WTC11 (cell line): ENCODE measurements at regions not wholly inside any gene's neighbourhood (a gene's known extent, or its start where the extent isn't known, plus 50 kb on each side); places are given as distances from the start of the nearest gene placed in this dataset.

Experiments used
- ATAC-seq: fragments of 200-7000 bp; cut with Tn5 transposase; 2 replicates; pipeline ENCODE4 v1.10.0; 2021; ENCODE audit warnings: mild to moderate bottlenecking, moderate library complexity
- CTCF ChIA-PET: fragments of 300-600 bp; sonication (Branson Sonifier 250); formaldehyde crosslinking; loops from one replicate; lab custom pipeline; 2021; ENCODE audit warnings: antibody characterized with exemption; lab: Charles Lee
- POLR2A ChIA-PET: fragments of 350-600 bp; sonication (Branson Sonifier 250); formaldehyde crosslinking; loops from one replicate; lab custom pipeline; 2021; ENCODE audit warnings: antibody characterized with exemption; lab: Charles Lee
- DNase-seq: peaks from one replicate; pipeline ENCODE4 v3.0.0; 2021; ENCODE audit warnings: low spot score
- H3K27ac Mint-ChIP-seq: 2 replicates; pipeline ENCODE4 v1.8.0; 2021; ENCODE audit warnings: mixed read lengths
- H3K27me3 Mint-ChIP-seq: 2 replicates; pipeline ENCODE4 v1.8.0; 2021; ENCODE audit warnings: low read depth, mild to moderate bottlenecking, moderate library complexity, mixed read lengths
- H3K36me3 Mint-ChIP-seq: 2 replicates; pipeline ENCODE4 v1.8.0; 2021; ENCODE audit warnings: mixed read lengths
- H3K4me1 Mint-ChIP-seq: 2 replicates; pipeline ENCODE4 v1.8.0; 2022; ENCODE audit warnings: mixed read lengths
- H3K4me3 Mint-ChIP-seq: 2 replicates; pipeline ENCODE4 v1.8.0; 2021; ENCODE audit warnings: mild to moderate bottlenecking, moderate library complexity, mixed read lengths
- H3K9me3 Mint-ChIP-seq: 2 replicates; pipeline ENCODE4 v1.8.0; 2021; ENCODE audit warnings: mixed read lengths
- ATF3 ChIP-seq: sonication (generic); formaldehyde crosslinking; conservative IDR thresholded peaks from 2 replicates; pipeline ENCODE4 v1.8.1; 2022; ENCODE audit warnings: mild to moderate bottlenecking, missing genetic modification reagents
- CDX4 ChIP-seq: fragments of 250-450 bp; sonication (Bioruptor Pico); IDR thresholded peaks from 2 replicates; pipeline ENCODE4 v1.9.0; 2021; ENCODE audit warnings: moderate library complexity, mild to moderate bottlenecking, inconsistent platforms, borderline replicate concordance
- E2F5 ChIP-seq: sonication (generic); formaldehyde crosslinking; IDR thresholded peaks from 2 replicates; pipeline ENCODE4 v1.8.1; 2022; ENCODE audit warnings: mild to moderate bottlenecking, moderate library complexity, missing genetic modification reagents
- ETV6 ChIP-seq: sonication (generic); formaldehyde crosslinking; IDR thresholded peaks from 2 replicates; pipeline ENCODE4 v1.8.1; 2022; ENCODE audit warnings: mild to moderate bottlenecking, missing genetic modification reagents
- HMGA2 ChIP-seq: fragments of 250-450 bp; sonication (Bioruptor Pico); IDR thresholded peaks from 2 replicates; pipeline ENCODE4 v1.4.0; 2021; ENCODE audit warnings: mild to moderate bottlenecking, moderate library complexity
- KAT7 ChIP-seq: sonication (generic); formaldehyde crosslinking; IDR thresholded peaks from 2 replicates; pipeline ENCODE4 v1.8.1; 2023; ENCODE audit warnings: missing genetic modification reagents, mild to moderate bottlenecking, borderline replicate concordance
- MXD4 ChIP-seq: fragments of 250-450 bp; sonication (Bioruptor Pico); IDR thresholded peaks from 2 replicates; pipeline ENCODE4 v1.8.0; 2021; ENCODE audit warnings: mild to moderate bottlenecking, moderate library complexity, borderline replicate concordance
- MYBL2 ChIP-seq: sonication (generic); formaldehyde crosslinking; IDR thresholded peaks from 2 replicates; pipeline ENCODE4 v1.8.1; 2023; ENCODE audit warnings: mild to moderate bottlenecking, moderate library complexity, missing genetic modification reagents
- OVOL2 ChIP-seq: fragments of 250-450 bp; sonication (Bioruptor Pico); IDR thresholded peaks from 2 replicates; pipeline ENCODE4 v1.9.0; 2021; ENCODE audit warnings: mild to moderate bottlenecking, borderline replicate concordance
- RELA ChIP-seq: sonication (generic); formaldehyde crosslinking; IDR thresholded peaks from 2 replicates; pipeline ENCODE4 v1.8.1; 2022; ENCODE audit warnings: missing genetic modification reagents, mild to moderate bottlenecking, borderline replicate concordance
- RORB ChIP-seq: fragments of 250-450 bp; sonication (Bioruptor Pico); IDR thresholded peaks from 2 replicates; pipeline ENCODE4 v1.9.0; 2021; ENCODE audit warnings: mild to moderate bottlenecking
- TCF7 ChIP-seq: sonication (generic); formaldehyde crosslinking; IDR thresholded peaks from 2 replicates; pipeline ENCODE4 v1.8.0; 2022; ENCODE audit warnings: mild to moderate bottlenecking, low read depth, missing genetic modification reagents, moderate library complexity
- ZNF121 ChIP-seq: sonication (generic); formaldehyde crosslinking; IDR thresholded peaks from 2 replicates; pipeline ENCODE4 v1.8.0; 2023; ENCODE audit warnings: missing genetic modification reagents
- ZNF138 ChIP-seq: sonication (generic); formaldehyde crosslinking; conservative IDR thresholded peaks from 2 replicates; pipeline ENCODE4 v1.8.1; 2022; ENCODE audit warnings: mild to moderate bottlenecking, moderate library complexity, missing genetic modification reagents
- ZNF232 ChIP-seq: sonication (generic); formaldehyde crosslinking; IDR thresholded peaks from 2 replicates; pipeline ENCODE4 v1.8.0; 2022; ENCODE audit warnings: mild to moderate bottlenecking, missing genetic modification reagents
- ZNF532 ChIP-seq: fragments of 250-450 bp; sonication (Bioruptor Pico); IDR thresholded peaks from 2 replicates; pipeline ENCODE4 v1.9.0; 2021; ENCODE audit warnings: mild to moderate bottlenecking, borderline replicate concordance
- ZNF671 ChIP-seq: fragments of 250-450 bp; sonication (Bioruptor Pico); IDR thresholded peaks from 2 replicates; pipeline ENCODE4 v1.8.0; 2021; ENCODE audit warnings: mild to moderate bottlenecking

- no peaks in the 10 kb centered on the region for H3K9me3 Mint-ChIP-seq
- TF ChIP-seq ZNF671 (no peak), RORB (CRISPR knock-in tag) (no peak), KAT7 (CRISPR knock-in tag) (no peak), CDX4 (CRISPR knock-in tag) (no peak), ZNF532 (CRISPR knock-in tag) (no peak)
- TF ChIP-seq, all 79 proteins: peak for 0
- DNase-seq (no peak), ATAC-seq (no peak)
- no peak overlapping the region for H3K27ac Mint-ChIP-seq
- H3K4me3 Mint-ChIP-seq: no peak overlapping the region
- H3K27me3 Mint-ChIP-seq: peaks cover 2% of the 10 kb centered on the region; the same call in 1 of the 2 replicates
- POLR2A ChIA-PET: no interaction called here
- no peaks in the 10 kb centered on the region for H3K36me3 Mint-ChIP-seq
- CTCF ChIA-PET: interaction anchor here (1.2 to 1.3 kb wide), 2 partner anchors 10 to 176 kb away, joined by 3 to 4 read pairs; no protein-coding TSS in a partner anchor
- H3K4me1 Mint-ChIP-seq: peaks cover 15% of the 10 kb centered on the region
Measured at GRCh38 chr9:21568484-21568883, 86.4 kb upstream of the IFNE start.

- no peak for TF ChIP-seq MXD4 (CRISPR knock-in tag)
- TF ChIP-seq ETV6: no peak
- TF ChIP-seq HMGA2 (CRISPR knock-in tag): no peak
- TF ChIP-seq E2F5: no peak
- no peak for TF ChIP-seq TCF7 (CRISPR knock-in tag)
- TF ChIP-seq ZNF232 (CRISPR knock-in tag): no peak
- TF ChIP-seq MYBL2 (CRISPR knock-in tag): no peak
- no peak for TF ChIP-seq ZNF121 (CRISPR knock-in tag)
- no peak for TF ChIP-seq ZNF138
- TF ChIP-seq RELA (CRISPR knock-in tag): no peak
- TF ChIP-seq CDX4 (CRISPR knock-in tag): no peak
- no peak for TF ChIP-seq ATF3 (CRISPR knock-in tag)
- TF ChIP-seq OVOL2: no peak
- TF ChIP-seq, all 79 proteins: peak for 0
- peaks cover 7% of the 10 kb centered on the region for H3K4me1 Mint-ChIP-seq
- no peak overlapping the region for H3K4me3 Mint-ChIP-seq
- no peak overlapping the region for H3K27ac Mint-ChIP-seq
- H3K27me3 Mint-ChIP-seq: peaks cover 2% of the 10 kb centered on the region; the same call in 1 of the 2 replicates
- no peak for DNase-seq
- ATAC-seq: no peak
- CTCF ChIA-PET: no interaction called here
- no peaks in the 10 kb centered on the region for H3K9me3 Mint-ChIP-seq
- POLR2A ChIA-PET: interaction anchor here (0.6 kb wide), 1 partner anchor 1813 kb away, joined by 4 read pairs; no protein-coding TSS in a partner anchor
- no peaks in the 10 kb centered on the region for H3K36me3 Mint-ChIP-seq
Measured at GRCh38 chr9:21569721-21570120, 87.6 kb upstream of the IFNE start.
